KMS-11 (cell line): ENCODE measurements at regions not wholly inside any gene's neighbourhood (a gene's known extent, or its start where the extent isn't known, plus 50 kb on each side); places are given as distances from the start of the nearest gene placed in this dataset.

Experiments used
- H2AFZ ChIP-seq: fragments of 200-600 bp; sonication (generic); 2 replicates; pipeline ENCODE4 v1.6.1; 2016; ENCODE audit warnings: antibody characterized with exemption, mixed run types, low read depth
- H3K27ac ChIP-seq: fragments of 200-600 bp; sonication (generic); 2 replicates; pipeline ENCODE4 v1.6.1; 2016; ENCODE audit warnings: mild to moderate bottlenecking, mixed run types
- H3K27me3 ChIP-seq: fragments of 200-600 bp; sonication (generic); 2 replicates; pipeline ENCODE4 v1.6.1; 2017; ENCODE audit warnings: mild to moderate bottlenecking, low read depth, mixed run types, moderate library complexity; ENCODE audit not compliant: insufficient read depth
- H3K36me3 ChIP-seq: fragments of 200-600 bp; sonication (generic); 2 replicates; pipeline ENCODE4 v1.6.1; 2017; ENCODE audit warnings: mild to moderate bottlenecking, mixed run types; ENCODE audit not compliant: insufficient read depth
- H3K4me1 ChIP-seq: fragments of 200-600 bp; sonication (generic); 2 replicates; pipeline ENCODE4 v1.6.1; 2016; ENCODE audit warnings: mild to moderate bottlenecking, low read depth, mixed run types; ENCODE audit not compliant: poor library complexity, severe bottlenecking
- H3K4me2 ChIP-seq: fragments of 200-600 bp; sonication (generic); 2 replicates; pipeline ENCODE4 v1.7.0; 2016; ENCODE audit warnings: mild to moderate bottlenecking, mixed run types
- H3K4me3 ChIP-seq: fragments of 200-600 bp; sonication (generic); IDR thresholded peaks from 2 replicates; pipeline ENCODE4 v1.6.1; 2017; ENCODE audit warnings: low read depth, low read length, mixed read lengths; ENCODE audit not compliant: insufficient read depth
- H3K79me2 ChIP-seq: fragments of 200-600 bp; sonication (generic); 2 replicates; pipeline ENCODE4 v1.6.1; 2016; ENCODE audit warnings: low read depth, mixed run types; ENCODE audit not compliant: insufficient read depth
- H3K9ac ChIP-seq: fragments of 200-600 bp; sonication (generic); 2 replicates; pipeline ENCODE4 v1.6.1; 2016; ENCODE audit warnings: mild to moderate bottlenecking, mixed run types
- H4K20me1 ChIP-seq: fragments of 200-600 bp; sonication (generic); 2 replicates; pipeline ENCODE4 v1.6.1; 2016; ENCODE audit warnings: mild to moderate bottlenecking, mixed run types; ENCODE audit not compliant: insufficient read depth
- TF ChIP-seq, protein P1 (sequence below): fragments of 200-600 bp; sonication (generic); conservative IDR thresholded peaks from 2 replicates; pipeline ENCODE4 v1.6.1; 2017; ENCODE audit warnings: low read depth, mild to moderate bottlenecking, antibody characterized with exemption, low read length, moderate library complexity, mixed read lengths

DNA sequence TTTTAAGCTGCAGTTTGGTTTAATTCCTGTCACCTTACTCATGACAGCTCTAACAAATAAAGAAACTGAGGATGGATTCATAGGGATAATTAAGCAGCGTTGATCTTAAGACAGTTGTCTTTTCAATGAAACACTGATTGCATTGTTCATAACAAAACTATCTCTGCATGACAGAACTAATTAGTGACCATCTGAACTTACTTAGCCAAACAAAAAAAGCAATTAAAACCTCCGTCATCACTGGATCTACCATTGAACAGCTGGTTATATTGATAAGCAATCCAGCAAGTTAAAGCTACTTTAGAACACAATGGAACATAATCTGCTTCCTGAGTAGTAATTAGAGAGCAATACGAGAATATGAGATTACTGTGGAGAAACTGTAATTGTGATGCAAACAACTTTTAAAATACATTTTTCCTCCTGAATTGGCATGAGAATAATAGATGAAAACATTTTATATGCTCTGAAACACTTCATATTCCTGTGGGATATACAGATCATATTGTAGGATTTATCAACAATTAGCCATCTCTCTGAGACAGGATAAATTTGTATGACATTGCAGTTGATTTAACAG, 2576.8 kb downstream of the PCDH7 start:
- no peaks in the 10 kb centered on the region for H3K27me3 ChIP-seq
- H3K4me3 ChIP-seq, result no peak overlapping the region
- H3K4me1 ChIP-seq, result peaks cover 21% of the 10 kb centered on the region
- no peaks in the 10 kb centered on the region for H3K79me2 ChIP-seq
- H3K27ac ChIP-seq, result no peak overlapping the region
- TF ChIP-seq, protein P1, sequence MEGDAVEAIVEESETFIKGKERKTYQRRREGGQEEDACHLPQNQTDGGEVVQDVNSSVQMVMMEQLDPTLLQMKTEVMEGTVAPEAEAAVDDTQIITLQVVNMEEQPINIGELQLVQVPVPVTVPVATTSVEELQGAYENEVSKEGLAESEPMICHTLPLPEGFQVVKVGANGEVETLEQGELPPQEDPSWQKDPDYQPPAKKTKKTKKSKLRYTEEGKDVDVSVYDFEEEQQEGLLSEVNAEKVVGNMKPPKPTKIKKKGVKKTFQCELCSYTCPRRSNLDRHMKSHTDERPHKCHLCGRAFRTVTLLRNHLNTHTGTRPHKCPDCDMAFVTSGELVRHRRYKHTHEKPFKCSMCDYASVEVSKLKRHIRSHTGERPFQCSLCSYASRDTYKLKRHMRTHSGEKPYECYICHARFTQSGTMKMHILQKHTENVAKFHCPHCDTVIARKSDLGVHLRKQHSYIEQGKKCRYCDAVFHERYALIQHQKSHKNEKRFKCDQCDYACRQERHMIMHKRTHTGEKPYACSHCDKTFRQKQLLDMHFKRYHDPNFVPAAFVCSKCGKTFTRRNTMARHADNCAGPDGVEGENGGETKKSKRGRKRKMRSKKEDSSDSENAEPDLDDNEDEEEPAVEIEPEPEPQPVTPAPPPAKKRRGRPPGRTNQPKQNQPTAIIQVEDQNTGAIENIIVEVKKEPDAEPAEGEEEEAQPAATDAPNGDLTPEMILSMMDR, result no peak
- H3K9ac ChIP-seq, result no peak overlapping the region
- no peaks in the 10 kb centered on the region for H4K20me1 ChIP-seq
- no peak overlapping the region for H3K4me2 ChIP-seq
- H2AFZ ChIP-seq, result no peak overlapping the region
- H3K36me3 ChIP-seq, result no peaks in the 10 kb centered on the region

GRCh38 chr4:33302321-33302720, 2582.2 kb downstream of the PCDH7 start:
- H3K27me3 ChIP-seq, result no peaks in the 10 kb centered on the region
- peaks cover 39% of the 10 kb centered on the region for H3K4me1 ChIP-seq
- H3K79me2 ChIP-seq, result no peaks in the 10 kb centered on the region
- TF ChIP-seq, protein P1, result no peak
- no peaks in the 10 kb centered on the region for H3K36me3 ChIP-seq
- H3K27ac ChIP-seq, result peak overlapping the region; percentile 84
- H3K9ac ChIP-seq, result peak overlapping the region; percentile 15; the same call in 1 of the 2 replicates
- H2AFZ ChIP-seq, result no peak overlapping the region
- H4K20me1 ChIP-seq, result no peaks in the 10 kb centered on the region
- H3K4me2 ChIP-seq, result peak overlapping the region; percentile 45; the same call in 1 of the 2 replicates
- H3K4me3 ChIP-seq, result no peak overlapping the region

GRCh38 chr4:33306131-33306530, 2586.0 kb downstream of the PCDH7 start:
- TF ChIP-seq, protein P1, result no peak
- no peak overlapping the region for H2AFZ ChIP-seq
- no peaks in the 10 kb centered on the region for H3K27me3 ChIP-seq
- H3K9ac ChIP-seq, result no peak overlapping the region
- no peak overlapping the region for H3K4me3 ChIP-seq
- H3K4me2 ChIP-seq, result no peak overlapping the region
- no peaks in the 10 kb centered on the region for H4K20me1 ChIP-seq
- H3K4me1 ChIP-seq, result peaks cover 27% of the 10 kb centered on the region
- H3K27ac ChIP-seq, result no peak overlapping the region
- H3K36me3 ChIP-seq, result no peaks in the 10 kb centered on the region
- H3K79me2 ChIP-seq, result no peaks in the 10 kb centered on the region

DNA sequence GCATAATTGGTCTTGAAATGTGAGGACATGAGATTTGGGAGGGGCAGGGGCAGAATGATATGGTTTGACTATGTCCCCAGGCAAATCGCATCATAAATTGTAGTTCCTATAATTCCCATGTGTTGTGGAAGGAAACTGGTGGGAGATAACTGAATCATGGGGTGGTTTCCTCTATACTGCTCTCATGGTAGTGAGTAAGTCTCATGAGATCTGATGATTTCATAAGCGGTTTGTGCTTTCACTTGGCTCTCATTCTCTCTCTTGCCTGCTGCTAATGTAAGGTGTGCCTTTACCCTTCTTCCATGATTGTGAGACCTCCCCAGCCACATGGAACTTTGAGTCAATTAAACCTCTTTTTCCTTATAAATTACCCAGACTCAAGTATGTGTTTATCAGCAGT, 2595.9 kb downstream of the PCDH7 start:
- Histone ChIP-seq H3K4me2 (no peak overlapping the region), H3K79me2 (no peaks in the 10 kb centered on the region), H4K20me1 (no peaks in the 10 kb centered on the region), H3K4me3 (no peak overlapping the region), H3K4me1 (peaks cover 7% of the 10 kb centered on the region), H3K9ac (no peak overlapping the region), H2AFZ (no peak overlapping the region), H3K36me3 (no peaks in the 10 kb centered on the region), H3K27ac (no peak overlapping the region), H3K27me3 (no peaks in the 10 kb centered on the region)
- TF ChIP-seq, protein P1, result no peak
